ENCODE measurements at regions not wholly inside any gene's neighbourhood (a gene's known extent, or its start where the extent isn't known, plus 50 kb on each side); places are given as distances from the start of the nearest gene placed in this dataset.

DNA sequence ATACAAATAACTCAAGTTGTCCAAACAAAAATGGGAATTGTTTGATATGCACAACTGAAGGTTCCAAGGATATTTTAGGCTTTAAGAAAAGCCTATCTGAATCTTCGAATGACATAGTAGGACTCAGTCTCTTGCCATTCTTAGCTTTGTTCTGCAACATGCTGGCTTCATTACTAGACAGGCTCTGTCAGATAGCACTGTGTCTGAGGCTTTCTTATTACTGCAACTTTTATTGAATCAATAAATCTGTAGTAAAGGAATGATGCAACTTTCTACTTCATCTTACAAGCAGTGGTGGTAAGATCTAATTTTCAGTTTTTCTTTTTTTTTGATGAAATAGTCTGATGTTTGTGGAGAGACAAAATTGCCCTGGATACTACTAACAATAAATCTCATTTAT, 319.3 kb upstream of the CCDC179 start:
- Histone ChIP-seq H3K27me3 (ENCODE audit: control insufficient read depth, insufficient read depth, low read length) (no peaks in the 10 kb centered on the region), H3K4me3 (ENCODE audit: low read depth, low read length) (no peak overlapping the region), H3K36me3 (ENCODE audit: control insufficient read depth, insufficient read depth, low read length) (no peaks in the 10 kb centered on the region)
- ChIA-PET POLR2A (no interaction called here), CTCF (no interaction called here)
- TF ChIP-seq, protein P1, sequence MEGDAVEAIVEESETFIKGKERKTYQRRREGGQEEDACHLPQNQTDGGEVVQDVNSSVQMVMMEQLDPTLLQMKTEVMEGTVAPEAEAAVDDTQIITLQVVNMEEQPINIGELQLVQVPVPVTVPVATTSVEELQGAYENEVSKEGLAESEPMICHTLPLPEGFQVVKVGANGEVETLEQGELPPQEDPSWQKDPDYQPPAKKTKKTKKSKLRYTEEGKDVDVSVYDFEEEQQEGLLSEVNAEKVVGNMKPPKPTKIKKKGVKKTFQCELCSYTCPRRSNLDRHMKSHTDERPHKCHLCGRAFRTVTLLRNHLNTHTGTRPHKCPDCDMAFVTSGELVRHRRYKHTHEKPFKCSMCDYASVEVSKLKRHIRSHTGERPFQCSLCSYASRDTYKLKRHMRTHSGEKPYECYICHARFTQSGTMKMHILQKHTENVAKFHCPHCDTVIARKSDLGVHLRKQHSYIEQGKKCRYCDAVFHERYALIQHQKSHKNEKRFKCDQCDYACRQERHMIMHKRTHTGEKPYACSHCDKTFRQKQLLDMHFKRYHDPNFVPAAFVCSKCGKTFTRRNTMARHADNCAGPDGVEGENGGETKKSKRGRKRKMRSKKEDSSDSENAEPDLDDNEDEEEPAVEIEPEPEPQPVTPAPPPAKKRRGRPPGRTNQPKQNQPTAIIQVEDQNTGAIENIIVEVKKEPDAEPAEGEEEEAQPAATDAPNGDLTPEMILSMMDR (IDR thresholded peaks at IDR 0.05; ENCODE audit: insufficient read depth, low read depth, low read length), result no peak
- no peak for DNase-seq (ENCODE audit: low read depth)

DNA sequence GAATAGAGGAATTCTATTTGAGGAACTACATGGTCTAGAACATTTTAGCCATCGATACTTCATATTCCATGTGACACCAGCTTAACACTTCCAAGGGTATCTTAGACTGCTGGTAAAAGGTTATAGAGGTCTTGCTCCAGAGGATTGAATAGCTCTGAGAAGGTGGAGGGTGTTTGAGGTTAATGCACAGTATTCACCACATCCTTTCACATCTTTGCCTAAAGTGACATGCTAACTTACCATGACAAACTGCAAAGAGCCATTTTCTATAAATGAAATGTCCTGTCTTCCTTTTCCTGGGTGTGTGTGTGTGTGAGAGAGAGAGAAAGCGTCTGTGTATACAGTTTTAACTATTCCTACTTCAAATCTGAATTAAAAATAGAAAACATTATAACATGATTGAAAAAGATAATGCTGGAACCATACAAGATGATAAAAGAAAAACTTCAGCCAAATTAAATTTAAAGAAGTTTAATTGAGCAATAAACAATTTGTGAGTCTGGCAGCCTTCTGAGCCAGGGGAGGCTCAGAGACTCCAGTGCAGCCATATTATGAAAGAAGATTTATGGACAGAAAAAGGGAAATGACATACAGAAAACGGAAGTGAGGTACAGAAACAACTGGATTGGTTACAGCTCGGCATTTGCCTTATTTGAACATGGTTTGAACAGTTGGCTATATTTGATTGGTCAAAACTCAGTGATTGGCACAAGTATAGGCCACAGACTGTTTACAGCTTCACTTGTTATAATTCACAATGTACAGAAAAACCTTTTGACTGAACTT, 320.9 kb upstream of the CCDC179 start:
- ChIA-PET CTCF (no interaction called here), POLR2A (no interaction called here)
- no peaks in the 10 kb centered on the region for H3K27me3 ChIP-seq (ENCODE audit: control insufficient read depth, insufficient read depth, low read length)
- TF ChIP-seq, protein P1 (IDR thresholded peaks at IDR 0.05; ENCODE audit: insufficient read depth, low read depth, low read length), result no peak
- no peak for DNase-seq (ENCODE audit: low read depth)
- no peak overlapping the region for H3K4me3 ChIP-seq (ENCODE audit: low read depth, low read length)
- no peaks in the 10 kb centered on the region for H3K36me3 ChIP-seq (ENCODE audit: control insufficient read depth, insufficient read depth, low read length)

DNA sequence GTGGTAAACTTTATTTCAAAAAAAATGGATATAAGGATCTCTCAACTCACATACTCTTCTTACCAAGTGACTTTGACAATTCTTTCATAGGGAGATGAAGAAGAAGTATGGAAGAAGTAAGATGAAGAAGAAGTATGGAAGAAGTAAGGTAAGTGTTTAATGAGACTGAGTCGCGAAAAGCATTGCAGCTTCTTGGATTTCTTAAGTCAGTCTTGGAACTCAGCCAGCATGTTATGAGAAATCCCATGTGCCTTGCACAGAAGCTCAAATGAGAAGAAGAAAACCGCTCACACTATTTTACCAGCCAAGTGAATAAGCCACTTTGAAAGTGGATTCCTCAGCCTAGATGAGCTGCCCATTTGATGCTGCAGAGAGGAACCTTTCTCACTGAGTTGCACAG, 332.0 kb upstream of the CCDC179 start:
- POLR2A ChIA-PET, result no interaction called here
- CTCF ChIA-PET, result no interaction called here
- no peak overlapping the region for H3K4me3 ChIP-seq (ENCODE audit: low read depth, low read length)
- no peaks in the 10 kb centered on the region for H3K27me3 ChIP-seq (ENCODE audit: control insufficient read depth, insufficient read depth, low read length)
- TF ChIP-seq, protein P1 (IDR thresholded peaks at IDR 0.05; ENCODE audit: insufficient read depth, low read depth, low read length), result no peak
- H3K36me3 ChIP-seq (ENCODE audit: control insufficient read depth, insufficient read depth, low read length), result no peaks in the 10 kb centered on the region
- no peak for DNase-seq (ENCODE audit: low read depth)

DNA sequence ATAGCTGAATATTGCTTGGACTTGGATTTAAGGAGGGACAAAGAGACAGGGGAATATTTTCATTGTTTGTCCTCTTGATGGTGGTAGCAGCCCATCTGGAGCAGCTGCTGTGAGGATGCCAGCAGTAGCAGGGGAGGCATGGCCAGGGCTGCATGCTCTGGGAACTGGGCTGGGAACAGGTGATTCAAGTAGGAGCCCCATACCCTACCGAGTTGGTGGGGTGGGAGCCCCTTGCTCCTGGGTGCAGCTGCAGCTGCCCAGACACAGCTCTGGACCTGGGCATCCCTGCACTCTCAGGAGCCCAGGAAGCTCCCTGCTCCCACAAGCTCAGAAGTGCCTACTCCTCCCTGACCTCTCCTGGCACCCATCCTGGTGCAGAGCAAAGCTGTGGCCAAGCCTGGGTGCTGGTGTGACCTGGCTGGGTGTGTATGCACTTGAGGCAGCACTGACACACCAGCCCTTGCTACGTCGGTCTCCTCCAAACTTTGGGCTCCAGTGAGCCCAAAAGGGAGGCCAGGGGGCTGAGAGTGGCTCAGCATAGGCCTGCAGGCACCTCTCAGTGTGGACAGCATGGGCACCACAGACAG, 341.8 kb upstream of the CCDC179 start:
- DNase-seq (ENCODE audit: low read depth), result no peak
- Histone ChIP-seq H3K36me3 (ENCODE audit: control insufficient read depth, insufficient read depth, low read length) (no peaks in the 10 kb centered on the region), H3K27me3 (ENCODE audit: control insufficient read depth, insufficient read depth, low read length) (no peaks in the 10 kb centered on the region), H3K4me3 (ENCODE audit: low read depth, low read length) (no peak overlapping the region)
- TF ChIP-seq, protein P1 (IDR thresholded peaks at IDR 0.05; ENCODE audit: insufficient read depth, low read depth, low read length), result no peak
- POLR2A ChIA-PET, result no interaction called here
- CTCF ChIA-PET, result no interaction called here

DNA sequence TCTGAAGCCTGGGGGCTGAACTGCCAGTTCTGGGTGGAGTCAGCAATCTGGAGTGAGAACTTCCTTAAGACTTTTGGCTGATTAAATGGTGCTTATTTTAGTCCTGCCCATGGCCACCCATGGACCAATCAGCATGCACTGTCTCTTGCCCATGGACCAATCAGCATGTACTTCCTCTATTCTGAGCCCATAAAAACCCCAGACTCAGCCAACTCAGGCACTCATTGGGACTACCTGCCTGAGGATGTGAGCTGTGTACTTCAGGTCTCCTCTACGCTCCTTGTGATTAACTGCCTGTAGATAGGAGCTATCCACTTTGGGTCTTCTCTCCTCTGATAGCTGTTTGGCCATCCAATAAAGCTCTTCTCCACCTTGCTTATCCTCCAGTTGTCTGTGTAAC, 342.3 kb upstream of the CCDC179 start:
- CTCF ChIA-PET, result no interaction called here
- no peaks in the 10 kb centered on the region for H3K27me3 ChIP-seq (ENCODE audit: control insufficient read depth, insufficient read depth, low read length)
- no peaks in the 10 kb centered on the region for H3K36me3 ChIP-seq (ENCODE audit: control insufficient read depth, insufficient read depth, low read length)
- POLR2A ChIA-PET, result no interaction called here
- TF ChIP-seq, protein P1 (IDR thresholded peaks at IDR 0.05; ENCODE audit: insufficient read depth, low read depth, low read length), result no peak
- no peak overlapping the region for H3K4me3 ChIP-seq (ENCODE audit: low read depth, low read length)
- DNase-seq (ENCODE audit: low read depth), result no peak
